ENCODE measurements at regions not wholly inside any gene's neighbourhood (a gene's known extent, or its start where the extent isn't known, plus 50 kb on each side); places are given as distances from the start of the nearest gene placed in this dataset.

- Histone ChIP-seq H2BK120ac (replicated peaks; ENCODE audit: low read depth, low read length) (no peak overlapping the region), H3K23me2 (ENCODE audit: low read depth, low read length) (no peaks in the 10 kb centered on the region), H3K79me1 (ENCODE audit: low read depth, low read length) (no peaks in the 10 kb centered on the region), H2BK5ac (ENCODE audit: low read depth, low read length) (no peak overlapping the region), H2AK5ac (ENCODE audit: low read depth, low read length) (no peak overlapping the region), H3K23ac (ENCODE audit: insufficient read length) (no peak overlapping the region), H4K91ac (replicated peaks; ENCODE audit: insufficient read length, low read length) (no peak overlapping the region), H3K4me1 (replicated peaks in 1 of 4; ENCODE audit: control insufficient read depth in 3 of 4, insufficient read depth in 4 of 4, low read length in 3 of 4) (no peaks in the 10 kb centered on the region; a peak in 1 of 7 replicates), H4K8ac (ENCODE audit: extremely low read depth, insufficient read depth, low read length) (no peak overlapping the region), H3K9me3 (ENCODE audit: insufficient read depth in 2 of 2, low read depth in 1 of 2, low read length in 1 of 2) (no peaks in the 10 kb centered on the region), H3K9ac (replicated peaks in 1 of 4; ENCODE audit: extremely low read depth in 1 of 4, low read depth in 3 of 4, low read length in 3 of 4) (no peak overlapping the region), H2BK15ac (ENCODE audit: low read length) (no peak overlapping the region), H3K14ac (ENCODE audit: insufficient read length) (no peak overlapping the region), H3K4me3 (ENCODE audit: extremely low read depth in 1 of 4, insufficient read depth in 2 of 4, low read depth in 3 of 4, low read length in 4 of 4) (no peak overlapping the region), H3K4me2 (ENCODE audit: insufficient read depth in 1 of 2, low read depth in 2 of 2, low read length in 2 of 2) (no peak overlapping the region), H3K36me3 (ENCODE audit: control insufficient read depth in 2 of 4, insufficient read depth in 4 of 4, low read length in 3 of 4) (no peaks in the 10 kb centered on the region), H2BK20ac (ENCODE audit: low read length) (no peak overlapping the region), H3K79me2 (ENCODE audit: control insufficient read depth in 1 of 2, insufficient read depth in 2 of 2, low read length in 2 of 2) (no peaks in the 10 kb centered on the region), H4K5ac (ENCODE audit: insufficient read length, low read depth, low read length) (no peak overlapping the region), H3K27me3 (replicated peaks in 1 of 4; ENCODE audit: control insufficient read depth in 3 of 4, extremely low read depth in 1 of 4, insufficient read depth in 3 of 4, low read length in 3 of 4) (no peaks in the 10 kb centered on the region), H3K4ac (replicated peaks; ENCODE audit: insufficient read length, low read depth, low read length) (no peak overlapping the region), H3K56ac (replicated peaks; ENCODE audit: insufficient read length, low read depth, low read length) (no peak overlapping the region), H3K27ac (ENCODE audit: low read depth, low read length) (no peak overlapping the region), H2AFZ (ENCODE audit: low read length) (no peak overlapping the region), H2BK12ac (ENCODE audit: low read depth, low read length) (no peak overlapping the region), H4K20me1 (replicated peaks in 1 of 2; ENCODE audit: control insufficient read depth in 1 of 2, insufficient read depth in 2 of 2, low read length in 2 of 2) (no peaks in the 10 kb centered on the region), H3K18ac (ENCODE audit: extremely low read depth, low read length) (no peak overlapping the region)
- 92% methylated on average over 4 of the region's 4 CpGs; no CpG with 5 or more reads in 1 of the 2 experiments for WGBS, 2 experiments (ENCODE audit: extremely low coverage in 1 of 2, insufficient coverage in 1 of 2, insufficient read length in 1 of 2, insufficient replicate concordance in 2 of 2, low coverage in 1 of 2, low lambda C conversion rate in 2 of 2, missing lambda C conversion rate in 1 of 2)
- DNase-seq (ENCODE audit: low read depth in 1 of 2, low spot score in 2 of 2) (no peak), FAIRE-seq (no peak)
- TF ChIP-seq RAD21 (IDR thresholded peaks at IDR 0.05 in 1 of 2, conservative IDR thresholded peaks at IDR 0.05 in 1 of 2; ENCODE audit: low read depth in 2 of 2, low read length in 2 of 2) (no peak), BACH1 (IDR thresholded peaks at IDR 0.05; ENCODE audit: low read length) (no peak), RFX5 (IDR thresholded peaks at IDR 0.05; ENCODE audit: borderline replicate concordance, low read depth, low read length) (no peak)
- POLR2A ChIA-PET (ENCODE audit: partially characterized antibody), result no interaction called here
- CTCF ChIA-PET (ENCODE audit: partially characterized antibody), result interaction anchor here (1.0 to 1.5 kb wide), 2 partner anchors 9 to 370 kb away, joined by 3 to 7 read pairs; no protein-coding TSS in a partner anchor
Observed at GRCh38 chr9:26334706-26335105, 557.9 kb downstream of the CAAP1 start.
